Gastrocnemius medialis (tissue), 4 donors: ENCODE measurements at regions not wholly inside any gene's neighbourhood (a gene's known extent, or its start where the extent isn't known, plus 50 kb on each side); places are given as distances from the start of the nearest gene placed in this dataset.

ENCODE experiments used
- POLR2A ChIP-seq, 2 donors: fragments of 450-650 bp; IDR thresholded peaks; one replicate each; pipeline ENCODE4 v1.6.1; 2017; ENCODE audit warnings: antibody characterized with exemption in 2 of 2, mild to moderate bottlenecking in 2 of 2, moderate library complexity in 2 of 2
- TF ChIP-seq, protein P1 (sequence below), 5 experiments: fragments of 450-650 bp in 3 of 5; fragments of 200-600 bp in 2 of 5; sonication (generic) in 2 of 5; IDR thresholded peaks in 4 of 5; conservative IDR thresholded peaks in 1 of 5; 1 replicate in 4 of 5; 2 replicates in 1 of 5; pipeline ENCODE4 v1.5.1; 2016 to 2019; ENCODE audit warnings: antibody characterized with exemption in 5 of 5, mild to moderate bottlenecking in 3 of 5, moderate library complexity in 3 of 5

DNA sequence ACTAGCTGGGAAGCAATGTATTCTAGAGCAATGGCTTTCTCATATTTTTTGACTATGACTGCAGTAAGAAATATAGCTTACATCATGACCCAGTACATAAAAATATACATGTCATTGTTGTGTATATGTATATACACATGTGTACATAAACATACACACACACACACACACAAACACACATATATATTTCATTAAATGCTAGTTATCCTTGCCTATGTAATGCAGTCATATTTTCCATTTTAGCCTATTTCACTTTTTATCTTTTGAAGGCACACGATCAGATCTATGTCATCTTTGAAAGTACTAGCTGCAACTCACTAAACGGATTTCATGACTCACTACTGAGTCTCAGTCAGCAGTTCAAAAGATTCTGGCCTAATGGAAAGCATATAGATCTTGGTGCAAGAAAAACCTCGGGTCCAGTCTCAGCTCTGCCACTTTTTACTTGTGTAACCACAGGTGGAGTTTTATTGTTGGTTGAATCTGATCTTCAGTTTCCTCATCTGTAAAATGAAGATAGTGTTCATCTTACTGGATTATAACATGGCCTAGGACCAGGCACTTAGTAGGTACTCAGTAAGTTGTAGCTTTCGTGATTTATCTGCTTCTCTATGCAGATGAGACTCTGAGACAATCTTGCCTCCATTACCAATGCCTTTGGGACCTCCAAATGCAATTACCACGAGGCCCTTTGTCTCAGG lies 325.6 kb downstream of the RRAGC start:
- TF ChIP-seq, protein P1, sequence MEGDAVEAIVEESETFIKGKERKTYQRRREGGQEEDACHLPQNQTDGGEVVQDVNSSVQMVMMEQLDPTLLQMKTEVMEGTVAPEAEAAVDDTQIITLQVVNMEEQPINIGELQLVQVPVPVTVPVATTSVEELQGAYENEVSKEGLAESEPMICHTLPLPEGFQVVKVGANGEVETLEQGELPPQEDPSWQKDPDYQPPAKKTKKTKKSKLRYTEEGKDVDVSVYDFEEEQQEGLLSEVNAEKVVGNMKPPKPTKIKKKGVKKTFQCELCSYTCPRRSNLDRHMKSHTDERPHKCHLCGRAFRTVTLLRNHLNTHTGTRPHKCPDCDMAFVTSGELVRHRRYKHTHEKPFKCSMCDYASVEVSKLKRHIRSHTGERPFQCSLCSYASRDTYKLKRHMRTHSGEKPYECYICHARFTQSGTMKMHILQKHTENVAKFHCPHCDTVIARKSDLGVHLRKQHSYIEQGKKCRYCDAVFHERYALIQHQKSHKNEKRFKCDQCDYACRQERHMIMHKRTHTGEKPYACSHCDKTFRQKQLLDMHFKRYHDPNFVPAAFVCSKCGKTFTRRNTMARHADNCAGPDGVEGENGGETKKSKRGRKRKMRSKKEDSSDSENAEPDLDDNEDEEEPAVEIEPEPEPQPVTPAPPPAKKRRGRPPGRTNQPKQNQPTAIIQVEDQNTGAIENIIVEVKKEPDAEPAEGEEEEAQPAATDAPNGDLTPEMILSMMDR (IDR thresholded peaks at IDR 0.05 in 4 of 5, conservative IDR thresholded peaks at IDR 0.05 in 1 of 5): no peak
- TF ChIP-seq POLR2A (IDR thresholded peaks at IDR 0.05): no peak
